ENCODE measurements at regions not wholly inside any gene's neighbourhood (a gene's known extent, or its start where the extent isn't known, plus 50 kb on each side); places are given as distances from the start of the nearest gene placed in this dataset.

- TF ChIP-seq ZNF407 (CRISPR knock-in tag; IDR thresholded peaks at IDR 0.05; ENCODE audit: not compliant biosample characterization) (no peak), POLR2A (IDR thresholded peaks at IDR 0.05; ENCODE audit: insufficient read depth in 1 of 2, low read depth in 2 of 2, low read length in 2 of 2) (no peak), TFAP4 (IDR thresholded peaks at IDR 0.05; ENCODE audit: borderline replicate concordance, low read depth) (no peak), ARHGAP35 (CRISPR knock-in tag; IDR thresholded peaks at IDR 0.05; ENCODE audit: borderline replicate concordance) (no peak), EZH2 (conservative IDR thresholded peaks at IDR 0.05; ENCODE audit: low read depth, low read length) (no peak), CREB3 (CRISPR knock-in tag; IDR thresholded peaks at IDR 0.05) (no peak), ZNF414 (CRISPR knock-in tag; IDR thresholded peaks at IDR 0.05) (no peak), SRSF1 (optimal IDR thresholded peaks at IDR 0.05; ENCODE audit: low read depth, low read length) (no peak), ZNF816 (CRISPR knock-in tag; IDR thresholded peaks at IDR 0.05; ENCODE audit: borderline replicate concordance) (no peak), RFX5 (IDR thresholded peaks at IDR 0.05; ENCODE audit: low read depth, low read length) (no peak), ZFP41 (CRISPR knock-in tag; IDR thresholded peaks at IDR 0.05; ENCODE audit: borderline replicate concordance) (no peak), CHD2 (IDR thresholded peaks at IDR 0.05; ENCODE audit: low read depth, low read length) (no peak), ZNF839 (CRISPR knock-in tag; IDR thresholded peaks at IDR 0.05; ENCODE audit: borderline replicate concordance) (no peak)
Observed at GRCh38 chrX:1941321-1941720, 326.5 kb downstream of the ASMT start.

Data from HepG2 (cell line).